ENCODE measurements at regions not wholly inside any gene's neighbourhood (a gene's known extent, or its start where the extent isn't known, plus 50 kb on each side); places are given as distances from the start of the nearest gene placed in this dataset.

DNA sequence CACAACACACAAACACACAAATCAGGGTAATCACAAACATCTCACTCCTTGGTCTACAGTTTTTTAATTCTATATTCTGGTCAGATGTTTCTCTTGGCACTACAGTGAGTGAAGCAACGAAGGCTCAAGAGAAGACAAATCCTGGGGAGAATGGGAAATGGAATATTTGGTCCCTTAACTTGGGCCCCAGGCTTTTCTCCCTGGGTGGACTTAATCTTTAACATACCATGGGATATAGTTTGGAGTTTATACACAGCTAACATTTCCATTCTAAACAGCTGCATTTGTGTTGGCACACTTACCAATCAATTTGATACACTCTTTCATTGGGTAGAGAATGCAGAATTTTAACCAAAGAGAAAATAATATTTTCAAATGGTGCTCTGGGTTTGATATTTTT, 1132.6 kb upstream of the SLC10A2 start:
- no peak for DNase-seq

- DNase-seq: no peak
Observed at GRCh38 chr13:104196611-104197010, 1130.4 kb upstream of the SLC10A2 start.

DNA sequence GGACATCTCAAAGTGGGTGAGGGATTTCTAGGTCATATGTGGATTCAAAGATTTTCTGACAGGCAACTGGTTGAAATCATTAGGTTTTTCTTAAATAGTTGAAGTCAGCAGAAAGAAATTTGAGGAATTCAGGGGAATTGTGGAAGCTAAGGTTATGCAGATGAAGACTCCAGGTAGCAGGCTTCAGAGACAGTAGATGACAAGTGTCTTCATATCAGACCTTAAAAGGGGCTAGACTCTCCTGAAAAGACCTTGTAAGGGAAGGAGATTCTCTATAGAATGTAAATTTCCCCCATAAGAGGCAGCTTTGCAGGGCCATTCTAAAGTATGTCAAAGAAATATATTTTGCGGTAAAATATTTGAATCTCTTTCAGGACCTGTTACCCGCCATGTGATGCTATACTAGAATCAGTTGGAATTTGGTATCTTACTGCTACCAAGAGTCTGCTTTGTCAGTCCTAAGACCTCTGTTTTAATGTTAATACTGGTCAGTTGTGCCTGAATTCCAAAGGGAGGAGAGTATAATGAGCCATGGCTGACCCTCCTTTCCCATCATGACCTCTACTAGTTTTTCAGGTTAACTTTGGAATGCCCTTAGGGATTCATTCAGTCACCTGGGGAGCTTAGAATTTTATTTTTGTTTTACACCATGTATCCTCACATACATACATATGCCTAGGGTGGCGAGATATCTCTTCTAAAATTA, 1115.5 kb upstream of the SLC10A2 start:
- DNase-seq: no peak

DNA sequence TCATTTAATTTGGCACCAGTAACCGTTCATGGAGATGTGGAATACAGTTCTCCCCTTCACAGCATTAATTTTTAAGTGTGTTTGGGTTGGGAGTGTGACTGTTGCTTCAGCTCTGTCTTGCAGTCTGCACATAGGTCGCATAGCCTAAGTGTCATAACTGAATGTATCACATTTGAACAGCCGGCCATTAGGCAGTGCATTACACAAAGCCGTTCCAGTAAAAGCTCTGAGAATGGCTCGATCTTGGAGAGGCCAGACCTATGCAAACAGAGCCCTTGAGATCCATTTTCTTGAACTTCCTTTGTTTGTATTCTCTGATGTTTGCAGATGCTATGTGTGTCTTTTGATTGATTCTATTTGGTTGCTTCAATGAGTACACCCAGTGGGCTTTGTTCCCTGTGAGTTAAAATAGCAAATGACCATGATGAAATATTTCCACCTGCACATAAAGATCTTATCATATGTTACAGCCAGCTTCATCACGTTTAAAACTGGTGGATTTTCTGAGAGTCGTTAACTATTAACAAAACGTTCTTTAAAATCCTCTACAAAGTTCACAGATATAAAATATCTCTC, 1104.9 kb upstream of the SLC10A2 start:
- peak; percentile 100 for DNase-seq

- DNase-seq: no peak
Observed at GRCh38 chr13:104163866-104164630, 1097.8 kb upstream of the SLC10A2 start.

GRCh38 chr13:104160536-104160935, 1094.3 kb upstream of the SLC10A2 start:
- no peak for DNase-seq

DNA sequence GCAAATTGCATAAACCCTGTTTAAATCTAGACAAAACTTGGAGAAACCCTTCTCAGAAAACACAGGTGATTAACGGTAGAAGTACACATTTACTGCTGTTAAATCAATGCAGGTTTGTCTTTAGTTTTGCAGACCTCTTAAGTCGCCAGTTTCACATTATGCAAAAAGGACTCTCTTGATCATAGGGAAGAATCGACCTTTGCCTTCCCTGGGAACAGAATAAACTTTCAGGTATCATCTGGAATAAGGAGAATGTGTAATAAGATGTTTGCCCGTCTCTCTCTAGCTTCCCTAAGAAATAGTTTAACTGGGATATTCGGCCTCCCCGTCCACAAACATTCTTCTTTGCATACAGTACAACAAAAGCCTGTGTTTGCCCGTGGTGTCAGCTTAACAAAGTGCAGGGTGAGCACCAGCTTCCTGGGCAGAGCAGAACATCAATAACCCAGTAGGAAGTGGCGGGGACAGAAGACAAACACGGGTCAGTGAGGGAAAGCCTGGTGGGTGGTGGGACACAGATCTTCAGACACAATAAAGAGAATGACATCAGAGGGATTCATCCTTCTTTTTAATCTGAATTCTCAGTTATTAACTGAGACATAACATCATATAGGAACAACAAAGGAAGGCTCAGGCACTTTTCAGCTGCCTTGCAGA, 1077.7 kb upstream of the SLC10A2 start:
- peak; percentile 99 for DNase-seq

DNA sequence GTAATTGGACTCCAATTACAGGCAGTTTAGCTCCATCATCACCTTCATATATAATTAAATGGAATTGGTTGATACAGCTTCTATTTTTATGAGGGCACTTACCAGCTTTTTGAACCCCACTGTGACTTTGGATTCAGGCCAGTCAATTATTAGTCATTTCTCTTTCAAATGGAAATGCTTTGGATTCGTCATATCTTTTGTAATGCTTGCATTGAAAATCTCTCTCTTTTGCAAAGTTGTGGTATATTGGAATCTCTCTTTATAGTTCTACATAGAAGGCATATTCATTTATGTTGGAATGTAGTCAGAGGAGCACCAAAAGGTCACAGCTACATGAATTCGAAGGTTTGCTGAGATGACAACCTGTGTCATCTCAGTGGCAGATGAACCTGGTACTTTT, 1074.3 kb upstream of the SLC10A2 start:
- no peak for DNase-seq

- no peak for DNase-seq
Observed at GRCh38 chr13:104137416-104137815, 1071.2 kb upstream of the SLC10A2 start.

DNA sequence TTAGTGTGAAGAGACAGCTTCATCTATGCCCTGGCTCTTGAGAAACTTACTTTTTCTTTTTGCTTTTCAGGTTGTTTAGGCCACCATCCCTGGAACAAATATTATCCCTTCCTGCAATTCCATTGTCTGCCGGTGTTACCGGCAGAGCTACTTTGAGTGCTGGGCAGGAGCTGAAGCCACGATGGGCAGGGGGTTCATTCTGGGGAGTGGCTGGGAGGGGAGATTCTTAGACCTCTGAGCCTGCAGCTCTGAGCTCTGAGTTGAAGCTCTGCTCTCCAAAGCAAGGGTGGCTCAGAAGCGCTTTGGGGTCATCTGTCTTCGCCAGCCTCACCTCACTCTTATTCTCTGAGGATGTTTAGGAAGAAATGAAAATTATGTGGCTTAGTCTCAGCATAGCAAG, 1066.6 kb upstream of the SLC10A2 start:
- no peak for DNase-seq

- no peak for DNase-seq
Observed at GRCh38 chr13:104114101-104114500, 1047.9 kb upstream of the SLC10A2 start.

DNA sequence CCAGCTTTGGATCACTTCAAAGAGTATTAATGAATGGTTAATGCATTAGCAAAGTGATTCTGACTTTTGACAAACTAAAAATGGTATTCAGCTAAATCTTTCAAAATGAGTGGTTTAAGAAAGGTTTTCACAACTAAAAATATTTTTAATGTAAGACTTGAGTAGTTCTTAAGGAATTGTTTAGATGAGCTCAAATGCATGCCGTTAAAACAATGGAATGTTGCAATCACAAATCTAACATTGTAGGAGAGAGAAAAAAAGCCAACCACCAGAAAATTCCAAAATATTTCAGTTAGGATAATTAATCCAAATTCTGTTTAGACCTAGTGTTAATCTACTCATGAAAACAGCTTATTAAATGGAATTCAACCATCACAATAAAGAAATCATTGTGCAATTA, 1044.8 kb upstream of the SLC10A2 start:
- no peak for DNase-seq

- DNase-seq: no peak
Observed at GRCh38 chr13:104106705-104107393, 1040.6 kb upstream of the SLC10A2 start.

DNA sequence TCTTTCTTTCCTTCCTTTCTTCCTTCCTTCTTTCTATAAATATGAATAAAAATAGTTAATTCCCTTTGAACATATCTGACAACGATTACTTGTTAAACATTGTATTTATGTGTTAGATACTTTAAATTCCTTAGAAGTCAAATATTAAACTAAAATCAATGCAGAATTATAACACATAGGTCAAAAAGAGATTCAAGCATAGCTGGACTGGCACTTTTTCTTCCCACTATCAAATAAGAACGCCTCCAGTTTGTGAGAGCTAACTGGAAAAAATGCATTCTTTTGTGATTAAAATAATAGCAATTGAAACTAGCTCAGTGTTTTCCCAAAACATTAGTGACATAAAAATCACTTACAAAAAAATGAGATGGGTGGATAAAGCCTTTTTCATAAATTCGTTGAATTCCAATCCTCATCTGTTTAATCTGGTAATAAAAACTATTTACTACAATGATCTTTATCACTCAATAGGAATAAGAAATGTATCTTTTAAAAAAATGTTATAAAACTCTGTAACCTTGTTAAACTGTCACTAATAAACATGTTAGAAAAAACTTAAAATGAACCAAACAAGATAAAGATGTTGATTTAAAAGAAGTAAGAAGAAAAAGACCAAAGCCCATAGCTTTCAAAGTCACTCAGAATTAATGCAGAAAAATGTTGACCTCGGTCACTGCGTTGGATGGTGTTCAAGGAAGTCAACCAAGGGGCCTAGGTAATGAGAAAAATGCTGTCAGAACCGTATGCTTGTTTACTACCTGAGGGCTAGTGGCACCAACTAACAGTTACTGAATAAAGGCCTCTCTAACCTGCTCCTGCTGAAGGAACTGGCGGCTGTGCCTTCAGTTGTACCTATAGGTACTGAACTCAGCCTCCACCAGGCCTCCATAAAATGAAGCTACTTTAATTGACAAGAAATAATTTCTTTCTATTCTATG, 1039.5 kb upstream of the SLC10A2 start:
- no peak for DNase-seq

DNA sequence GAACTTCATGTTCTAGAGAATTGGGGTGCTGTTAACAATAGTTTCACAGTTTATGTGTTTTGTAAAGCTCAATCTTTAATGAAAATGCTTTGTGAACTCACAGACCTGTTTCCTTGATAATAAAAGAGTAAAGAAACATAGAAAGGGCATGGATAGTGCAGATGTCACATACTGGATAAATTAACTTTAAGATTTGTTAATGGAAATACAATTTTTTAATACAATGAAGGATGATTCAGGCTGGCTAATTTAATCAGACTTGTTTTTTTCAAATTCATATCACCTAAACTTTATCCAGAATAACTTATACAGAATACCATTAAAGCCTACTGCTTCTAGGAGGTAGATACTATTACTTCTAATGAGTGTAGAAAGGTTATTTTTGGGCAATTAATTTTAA, 1033.5 kb upstream of the SLC10A2 start:
- no peak for DNase-seq

GRCh38 chr13:104098421-104098820, 1032.2 kb upstream of the SLC10A2 start:
- DNase-seq: no peak

DNA sequence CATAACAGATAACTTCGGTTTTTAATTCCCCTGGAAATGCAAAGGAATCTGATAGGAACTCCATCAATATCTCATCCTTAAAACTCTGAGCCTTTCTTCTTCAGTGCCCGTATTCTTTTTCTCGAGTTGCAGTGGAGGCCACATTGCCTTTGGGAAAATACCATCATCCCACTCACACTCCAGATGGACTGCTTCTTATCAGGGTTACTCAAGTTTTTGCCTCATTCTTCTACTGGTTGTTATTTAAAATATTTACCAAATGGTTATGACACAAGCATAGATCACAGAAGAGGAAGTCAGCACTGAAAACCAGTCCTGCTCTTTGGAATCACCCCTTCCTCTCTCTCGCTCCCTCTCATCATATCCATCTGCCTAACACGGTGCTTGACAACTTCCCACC, 1020.5 kb upstream of the SLC10A2 start:
- DNase-seq: no peak

DNA sequence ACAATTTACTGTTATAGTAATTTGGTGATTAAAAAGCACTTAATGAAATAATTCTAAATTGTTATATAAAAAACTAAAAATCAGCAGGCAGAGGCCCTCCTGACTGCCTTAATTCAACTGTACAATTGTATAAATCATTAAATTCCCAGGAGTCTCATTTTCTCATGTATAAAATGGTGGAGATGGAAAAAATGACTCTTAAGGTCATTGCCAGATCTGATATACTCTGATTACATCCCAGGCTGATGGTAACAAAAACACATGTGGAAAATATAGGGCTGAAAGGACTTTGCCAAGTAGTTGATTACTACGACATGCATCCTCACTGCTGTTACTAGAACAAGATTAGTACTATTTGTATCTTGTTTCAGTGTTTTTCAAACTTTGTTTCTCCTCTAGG, 1020.0 kb upstream of the SLC10A2 start:
- DNase-seq: no peak

GRCh38 chr13:104085611-104086010, 1019.4 kb upstream of the SLC10A2 start:
- no peak for DNase-seq

DNA sequence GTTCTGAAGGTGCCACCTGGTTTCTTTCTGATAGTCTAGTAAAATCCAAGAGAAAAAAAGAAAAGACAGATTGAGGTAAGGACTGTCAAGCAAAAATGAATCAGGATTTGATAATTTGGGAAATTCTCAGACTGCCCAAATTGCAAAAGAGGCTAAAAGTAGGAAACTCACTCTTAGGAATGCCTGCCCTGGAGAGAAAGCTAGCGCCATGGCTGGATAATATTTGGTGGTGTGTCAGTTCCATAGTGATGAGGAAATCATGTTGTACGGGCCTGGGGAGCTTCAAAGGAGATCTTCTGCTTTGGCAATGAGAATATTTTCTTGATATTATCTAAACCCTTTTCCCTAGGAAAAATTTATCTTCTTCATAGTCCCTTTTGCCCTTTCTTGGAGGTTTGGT, 1008.1 kb upstream of the SLC10A2 start:
- DNase-seq: no peak

GRCh38 chr13:104071806-104072205, 1005.6 kb upstream of the SLC10A2 start:
- DNase-seq: no peak

GRCh38 chr13:104065328-104065727, 999.1 kb upstream of the SLC10A2 start:
- no peak for DNase-seq

Data from SHP77 treated with DMSO at 0.1 percent for 48 hours (cell line).